GM21717 (cell line): ENCODE measurements at regions not wholly inside any gene's neighbourhood (a gene's known extent, or its start where the extent isn't known, plus 50 kb on each side); places are given as distances from the start of the nearest gene placed in this dataset.
"Not testable (repeated sequence)": the region's sequence is repeated elsewhere in the genome, so short reads cannot be mapped to it uniquely, and the experiment has no call there.

Experiments
- ATAC-seq: cut with Tn5 transposase; IDR thresholded peaks from one replicate; pipeline ENCODE4 v1.9.1; 2021; ENCODE audit warnings: mild to moderate bottlenecking, moderate library complexity; ENCODE audit not compliant: unreplicated experiment

- ATAC-seq: no peak
Observed at GRCh38 chr9:105972466-105973204, 278.3 kb downstream of the TMEM38B start.

GRCh38 chr9:105973951-105974351 lies 279.6 kb downstream of the TMEM38B start:
- no peak for ATAC-seq

- ATAC-seq: no peak
Observed at GRCh38 chr9:105975886-105976645, 281.7 kb downstream of the TMEM38B start.

- ATAC-seq: no peak
Observed at GRCh38 chr9:105978336-105978735, 284.0 kb downstream of the TMEM38B start.

- no peak for ATAC-seq
Observed at GRCh38 chr9:105978826-105979225, 284.5 kb downstream of the TMEM38B start.

- no peak for ATAC-seq
Observed at GRCh38 chr9:105979290-105979689, 284.9 kb downstream of the TMEM38B start.

GRCh38 chr9:105984714-105985113 lies 290.4 kb downstream of the TMEM38B start:
- ATAC-seq: no peak

GRCh38 chr9:105993116-105993854 lies 298.9 kb downstream of the TMEM38B start:
- ATAC-seq: no peak

- no peak for ATAC-seq
Observed at GRCh38 chr9:105993921-105994715, 299.8 kb downstream of the TMEM38B start.

GRCh38 chr9:105994970-105995369 lies 300.6 kb downstream of the TMEM38B start:
- no peak for ATAC-seq

- ATAC-seq: no peak
Observed at GRCh38 chr9:106017198-106017740, 322.9 kb downstream of the TMEM38B start.

- ATAC-seq: no peak
Observed at GRCh38 chr9:106019039-106019680, 324.8 kb downstream of the TMEM38B start.

- no peak for ATAC-seq
Observed at GRCh38 chr9:106019702-106020101, 325.4 kb downstream of the TMEM38B start.

GRCh38 chr9:106020186-106020585 lies 325.8 kb downstream of the TMEM38B start:
- ATAC-seq: no peak

- ATAC-seq: no peak
Observed at GRCh38 chr9:106023455-106023854, 329.1 kb downstream of the TMEM38B start.

- ATAC-seq: no peak
Observed at GRCh38 chr9:106025453-106025852, 331.1 kb downstream of the TMEM38B start.

GRCh38 chr9:106030146-106030545 lies 335.8 kb downstream of the TMEM38B start:
- ATAC-seq: not testable (repeated sequence)

GRCh38 chr9:106032978-106033377 lies 338.6 kb downstream of the TMEM38B start:
- ATAC-seq: no peak

- no peak for ATAC-seq
Observed at GRCh38 chr9:106035806-106036205, 341.5 kb downstream of the TMEM38B start.
